GM13977 (cell line): ENCODE measurements at regions not wholly inside any gene's neighbourhood (a gene's known extent, or its start where the extent isn't known, plus 50 kb on each side); places are given as distances from the start of the nearest gene placed in this dataset.
"Not testable (repeated sequence)": the region's sequence is repeated elsewhere in the genome, so short reads cannot be mapped to it uniquely, and the experiment has no call there.

Experiments
- DNase-seq: peaks from one replicate; pipeline ENCODE4 v3.0.0; 2012; ENCODE audit warnings: low spot score
- in situ Hi-C: fragments of 300-500 bp; cut with MboI; formaldehyde crosslinking; loops from one replicate; pipeline ENCODE4 v1.12.0; 2022; ENCODE audit warnings: low sequenced_read_pairs, low pct_unique_long_range_greater_than_20kb, mixed read lengths, inconsistent platforms; ENCODE audit not compliant: unreplicated experiment
- TF ChIP-seq, protein P1 (sequence below): IDR thresholded peaks from 2 replicates; pipeline ENCODE4 v1.5.1; 2012; ENCODE audit warnings: mild to moderate bottlenecking, control low read depth; ENCODE audit not compliant: insufficient read depth; ENCODE audit errors: extremely low read depth, missing control alignments

DNA sequence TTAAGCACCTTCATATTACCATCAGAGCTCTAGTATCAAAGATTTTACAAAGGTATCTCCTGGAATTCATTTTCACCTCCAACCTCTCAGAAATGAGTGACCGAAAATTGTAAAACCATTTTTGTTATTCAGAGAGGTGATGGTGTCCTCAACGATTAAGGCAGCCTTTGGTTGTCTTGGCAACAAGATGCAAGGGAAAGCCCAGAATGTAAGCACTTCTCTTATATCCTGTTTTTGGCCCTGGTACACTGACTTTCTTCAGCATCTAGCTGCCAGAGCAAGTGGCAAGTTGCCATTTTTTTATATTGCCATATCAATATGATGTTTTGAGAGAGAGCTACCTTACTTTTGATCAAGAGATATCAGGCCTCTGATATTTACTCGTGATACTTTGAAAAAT lies 384.9 kb upstream of the NECTIN3 start:
- DNase-seq = no peak
- in situ Hi-C loops = no loop called here
- TF ChIP-seq, protein P1, sequence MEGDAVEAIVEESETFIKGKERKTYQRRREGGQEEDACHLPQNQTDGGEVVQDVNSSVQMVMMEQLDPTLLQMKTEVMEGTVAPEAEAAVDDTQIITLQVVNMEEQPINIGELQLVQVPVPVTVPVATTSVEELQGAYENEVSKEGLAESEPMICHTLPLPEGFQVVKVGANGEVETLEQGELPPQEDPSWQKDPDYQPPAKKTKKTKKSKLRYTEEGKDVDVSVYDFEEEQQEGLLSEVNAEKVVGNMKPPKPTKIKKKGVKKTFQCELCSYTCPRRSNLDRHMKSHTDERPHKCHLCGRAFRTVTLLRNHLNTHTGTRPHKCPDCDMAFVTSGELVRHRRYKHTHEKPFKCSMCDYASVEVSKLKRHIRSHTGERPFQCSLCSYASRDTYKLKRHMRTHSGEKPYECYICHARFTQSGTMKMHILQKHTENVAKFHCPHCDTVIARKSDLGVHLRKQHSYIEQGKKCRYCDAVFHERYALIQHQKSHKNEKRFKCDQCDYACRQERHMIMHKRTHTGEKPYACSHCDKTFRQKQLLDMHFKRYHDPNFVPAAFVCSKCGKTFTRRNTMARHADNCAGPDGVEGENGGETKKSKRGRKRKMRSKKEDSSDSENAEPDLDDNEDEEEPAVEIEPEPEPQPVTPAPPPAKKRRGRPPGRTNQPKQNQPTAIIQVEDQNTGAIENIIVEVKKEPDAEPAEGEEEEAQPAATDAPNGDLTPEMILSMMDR = no peak

DNA sequence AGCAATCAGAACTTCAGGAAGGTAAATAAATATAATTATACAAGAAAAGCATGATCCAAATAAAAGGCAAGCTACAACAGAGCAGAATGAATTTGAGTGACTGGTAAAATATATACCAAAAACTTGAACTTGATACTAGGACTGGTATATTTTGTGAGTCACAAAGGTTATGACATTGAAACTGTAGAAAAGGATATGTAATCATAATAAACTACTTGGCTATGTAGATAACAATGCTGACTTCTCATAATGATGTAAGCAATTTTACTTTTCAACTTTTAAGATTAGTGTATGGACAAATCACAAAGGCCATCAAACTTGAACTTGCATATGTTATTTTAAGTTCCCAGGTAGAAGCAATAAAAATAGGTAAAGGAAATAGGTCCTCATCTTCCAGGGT lies 384.5 kb upstream of the NECTIN3 start:
- TF ChIP-seq, protein P1 = no peak
- in situ Hi-C loops = no loop called here

DNA sequence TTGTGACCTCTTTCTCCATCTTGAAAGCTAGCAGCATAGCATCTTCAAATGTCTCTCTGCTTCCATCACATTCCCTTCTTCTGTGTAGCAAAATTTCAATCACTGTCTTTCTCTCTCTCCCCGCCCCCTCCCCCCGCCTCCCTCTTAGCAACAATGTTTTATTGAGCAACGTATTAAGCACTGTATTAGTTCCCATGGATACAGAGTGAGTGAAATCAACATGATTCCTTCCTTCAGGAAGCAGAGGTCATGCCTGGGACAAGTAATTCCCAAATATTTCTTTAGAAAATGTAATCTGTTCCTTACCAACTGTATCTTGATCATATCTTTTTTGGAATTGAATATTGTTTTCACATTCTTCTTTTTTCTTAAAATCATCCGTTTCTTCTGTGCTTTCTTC lies 373.7 kb upstream of the NECTIN3 start:
- in situ Hi-C loops = no loop called here
- TF ChIP-seq, protein P1 = no peak
- no peak for DNase-seq

More for the DNA sequence above, 384.5 kb upstream of the NECTIN3 start:
- no peak for DNase-seq

DNA sequence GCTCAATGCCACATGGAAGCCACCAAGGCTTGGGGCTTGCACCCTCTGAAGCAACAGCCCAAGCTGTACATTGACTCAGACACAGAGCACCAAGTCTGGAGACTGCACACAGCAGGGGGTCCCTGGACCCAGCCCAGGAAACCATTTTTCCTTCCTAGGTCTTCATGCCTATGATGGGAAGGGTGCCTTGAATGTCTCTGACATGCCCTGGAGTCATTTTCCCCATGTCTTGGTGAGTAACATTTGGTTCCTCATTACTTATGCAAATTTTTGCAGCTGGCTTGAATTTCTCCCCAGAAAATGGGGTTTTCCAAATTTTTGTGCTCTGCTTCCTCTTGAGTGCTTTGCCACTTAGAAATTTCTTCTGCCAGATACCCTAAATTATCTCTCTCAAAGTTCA lies 367.3 kb upstream of the NECTIN3 start:
- in situ Hi-C loops, DNase-seq: not testable (repeated sequence)

DNA sequence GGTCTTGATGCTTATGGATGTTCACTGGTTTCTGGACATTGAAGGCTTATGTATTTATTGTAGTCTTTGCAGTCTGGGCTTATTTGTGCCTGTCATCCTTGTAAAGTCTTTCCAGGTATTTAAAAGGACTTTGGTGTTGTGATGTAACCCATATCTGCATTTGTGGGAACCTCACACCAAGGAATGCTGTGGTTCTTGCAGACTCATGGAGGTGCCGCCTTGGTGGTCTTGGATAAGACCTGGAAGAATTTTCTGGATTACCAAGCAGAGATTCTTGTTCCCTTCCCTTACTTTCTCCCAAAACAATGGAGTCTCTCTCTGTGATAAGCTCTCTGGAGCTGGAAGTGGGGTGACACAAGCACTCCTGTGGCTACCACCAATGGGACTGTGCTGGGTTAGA lies 363.5 kb upstream of the NECTIN3 start:
- TF ChIP-seq, protein P1 = no peak
- in situ Hi-C loops = no loop called here
- DNase-seq = no peak

DNA sequence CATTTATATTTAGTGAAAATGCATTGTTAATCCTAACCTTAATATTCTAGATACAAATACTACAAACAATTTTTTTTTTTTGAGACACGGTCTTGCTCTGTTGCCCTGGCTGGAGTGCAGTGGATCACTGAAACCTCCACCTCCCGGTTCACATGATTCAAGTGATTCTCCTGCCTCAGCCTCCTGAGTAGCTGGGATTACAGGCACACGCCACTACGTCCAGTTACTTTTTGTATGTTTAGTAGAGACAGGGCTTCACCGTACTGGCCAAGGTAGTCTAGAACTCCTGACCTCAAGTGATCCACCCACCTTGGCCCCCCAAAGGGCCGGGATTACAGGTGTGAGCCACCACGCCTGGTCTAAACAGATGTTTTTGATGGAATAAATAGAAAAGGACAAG lies 361.5 kb upstream of the NECTIN3 start:
- in situ Hi-C loops = no loop called here
- TF ChIP-seq, protein P1 = no peak
- DNase-seq = no peak

DNA sequence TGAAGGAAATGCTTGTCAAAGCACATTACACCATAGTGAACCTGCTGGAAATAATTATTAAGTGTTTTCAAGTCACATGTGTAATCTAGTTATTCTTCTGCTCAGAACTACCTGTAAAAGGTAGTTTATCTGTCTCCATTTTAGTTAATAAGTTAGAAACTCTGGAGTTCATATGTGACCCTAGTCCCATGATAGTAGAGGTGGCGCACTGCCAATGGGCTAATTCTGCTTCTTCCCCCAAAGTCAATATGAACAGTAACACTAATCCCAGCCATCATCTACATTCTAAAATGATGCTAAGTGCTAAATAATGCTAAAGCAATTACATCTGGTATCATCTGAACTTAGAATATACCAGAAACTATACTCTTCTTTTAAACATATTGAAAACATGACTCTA lies 361.0 kb upstream of the NECTIN3 start:
- TF ChIP-seq, protein P1 = no peak
- in situ Hi-C loops = no loop called here
- no peak for DNase-seq
